ENCODE measurements at regions not wholly inside any gene's neighbourhood (a gene's known extent, or its start where the extent isn't known, plus 50 kb on each side); places are given as distances from the start of the nearest gene placed in this dataset.

GRCh38 chr4:164402554-164402953 lies 351.4 kb upstream of the SMIM31 start:
- H2BK15ac ChIP-seq (ENCODE audit: low read length) = no peak overlapping the region
- no peak overlapping the region for H3K4me3 ChIP-seq (ENCODE audit: extremely low read depth in 1 of 4, insufficient read depth in 2 of 4, low read depth in 3 of 4, low read length in 4 of 4)
- no peaks in the 10 kb centered on the region for H3K27me3 ChIP-seq (replicated peaks in 1 of 4; ENCODE audit: control insufficient read depth in 3 of 4, extremely low read depth in 1 of 4, insufficient read depth in 3 of 4, low read length in 3 of 4)
- H2BK12ac ChIP-seq (ENCODE audit: low read depth, low read length) = no peak overlapping the region
- no peak overlapping the region for H3K9ac ChIP-seq (replicated peaks in 1 of 4; ENCODE audit: extremely low read depth in 1 of 4, low read depth in 3 of 4, low read length in 3 of 4)
- CTCF ChIA-PET (ENCODE audit: partially characterized antibody) = no interaction called here
- POLR2A ChIA-PET (ENCODE audit: partially characterized antibody) = interaction anchor here (0.7 kb wide), 1 partner anchor 24 kb away, joined by 3 read pairs; no protein-coding TSS in a partner anchor
- no peak overlapping the region for H3K27ac ChIP-seq (ENCODE audit: low read depth, low read length)
- H2AK5ac ChIP-seq (ENCODE audit: low read depth, low read length) = no peak overlapping the region
- 88% methylated on average over 1 of the region's 1 CpG; no CpG with 5 or more reads in 1 of the 2 experiments for WGBS, 2 experiments (ENCODE audit: extremely low coverage in 1 of 2, insufficient coverage in 1 of 2, insufficient read length in 1 of 2, insufficient replicate concordance in 2 of 2, low coverage in 1 of 2, low lambda C conversion rate in 2 of 2, missing lambda C conversion rate in 1 of 2)
- FAIRE-seq (no peak), DNase-seq (ENCODE audit: low read depth in 1 of 2, low spot score in 2 of 2) (no peak)
- no peak overlapping the region for H2BK120ac ChIP-seq (replicated peaks; ENCODE audit: low read depth, low read length)
- H3K4me1 ChIP-seq (replicated peaks in 1 of 4; ENCODE audit: control insufficient read depth in 3 of 4, insufficient read depth in 4 of 4, low read length in 3 of 4) = no peaks in the 10 kb centered on the region
- H3K9me3 ChIP-seq (ENCODE audit: insufficient read depth in 2 of 2, low read depth in 1 of 2, low read length in 1 of 2) = no peaks in the 10 kb centered on the region
- H3K23ac ChIP-seq (ENCODE audit: insufficient read length) = no peak overlapping the region
- no peak overlapping the region for H3K56ac ChIP-seq (replicated peaks; ENCODE audit: insufficient read length, low read depth, low read length)
- H2AFZ ChIP-seq (ENCODE audit: low read length) = no peak overlapping the region
- H3K23me2 ChIP-seq (ENCODE audit: low read depth, low read length) = no peaks in the 10 kb centered on the region
- H4K8ac ChIP-seq (ENCODE audit: extremely low read depth, insufficient read depth, low read length) = no peak overlapping the region
- H3K4me2 ChIP-seq (ENCODE audit: insufficient read depth in 1 of 2, low read depth in 2 of 2, low read length in 2 of 2) = no peak overlapping the region
- no peaks in the 10 kb centered on the region for H3K36me3 ChIP-seq (ENCODE audit: control insufficient read depth in 2 of 4, insufficient read depth in 4 of 4, low read length in 3 of 4)
- no peak overlapping the region for H2BK20ac ChIP-seq (ENCODE audit: low read length)
- H4K20me1 ChIP-seq (replicated peaks in 1 of 2; ENCODE audit: control insufficient read depth in 1 of 2, insufficient read depth in 2 of 2, low read length in 2 of 2) = no peaks in the 10 kb centered on the region
- no peak overlapping the region for H2BK5ac ChIP-seq (ENCODE audit: low read depth, low read length)
- H3K79me2 ChIP-seq (ENCODE audit: control insufficient read depth in 1 of 2, insufficient read depth in 2 of 2, low read length in 2 of 2) = no peaks in the 10 kb centered on the region
- no peaks in the 10 kb centered on the region for H3K79me1 ChIP-seq (ENCODE audit: low read depth, low read length)
- no peak overlapping the region for H3K14ac ChIP-seq (ENCODE audit: insufficient read length)
- H4K5ac ChIP-seq (ENCODE audit: insufficient read length, low read depth, low read length) = no peak overlapping the region
- TF ChIP-seq CREB1 (IDR thresholded peaks at IDR 0.05) (no peak), ATF3 (IDR thresholded peaks at IDR 0.05; ENCODE audit: insufficient read depth, low read depth, low read length) (no peak), MAFK (IDR thresholded peaks at IDR 0.05; ENCODE audit: low read depth, low read length) (no peak)
- no peak overlapping the region for H3K4ac ChIP-seq (replicated peaks; ENCODE audit: insufficient read length, low read depth, low read length)
- no peak overlapping the region for H4K91ac ChIP-seq (replicated peaks; ENCODE audit: insufficient read length, low read length)
- H3K18ac ChIP-seq (ENCODE audit: extremely low read depth, low read length) = no peak overlapping the region

Data from H1 (cell line).